Ectodermal cell (in vitro differentiated cells): ENCODE measurements at regions not wholly inside any gene's neighbourhood (a gene's known extent, or its start where the extent isn't known, plus 50 kb on each side); places are given as distances from the start of the nearest gene placed in this dataset.

Experiments used
- H3K27ac ChIP-seq: 2 replicates; pipeline ENCODE4 v1.7.0; 2013; ENCODE audit warnings: mild to moderate bottlenecking, low read depth, low read length; ENCODE audit not compliant: insufficient read depth, poor library complexity, severe bottlenecking
- H3K27me3 ChIP-seq: 2 replicates; pipeline ENCODE4 v1.7.0; 2013; ENCODE audit warnings: mild to moderate bottlenecking, low read length; ENCODE audit not compliant: insufficient read depth, control insufficient read depth, poor library complexity, severe bottlenecking
- H3K36me3 ChIP-seq: one replicate; pipeline ENCODE4 v1.7.0; 2013; ENCODE audit warnings: low read length; ENCODE audit not compliant: control insufficient read depth, insufficient read depth
- H3K4me1 ChIP-seq: one replicate; pipeline ENCODE4 v1.7.0; 2013; ENCODE audit warnings: low read length; ENCODE audit not compliant: control insufficient read depth, insufficient read depth
- H3K4me3 ChIP-seq: 2 replicates; pipeline ENCODE4 v1.7.0; 2013; ENCODE audit warnings: low read depth, low read length, control low read depth; ENCODE audit not compliant: insufficient read depth
- H3K9me3 ChIP-seq: 2 replicates; pipeline ENCODE4 v1.7.0; 2013; ENCODE audit warnings: mild to moderate bottlenecking, low read length, moderate library complexity; ENCODE audit not compliant: control insufficient read depth
- WGBS, 2 experiments: methylation state at CpG; one replicate each; pipeline ENCODE4 v1.1.7; 2013; ENCODE audit warnings: missing lambda C conversion rate in 2 of 2; 5-methylcytosine and 5-hydroxymethylcytosine counted together

- 89% methylated on average over 1 of the region's 3 CpGs; no CpG with 5 or more reads in 1 of the 2 experiments for WGBS, 2 experiments
- H3K27me3 ChIP-seq: no peaks in the 10 kb centered on the region
- H3K4me1 ChIP-seq: no peaks in the 10 kb centered on the region
- no peak overlapping the region for H3K27ac ChIP-seq
- no peak overlapping the region for H3K4me3 ChIP-seq
- H3K36me3 ChIP-seq: no peaks in the 10 kb centered on the region
- H3K9me3 ChIP-seq: no peaks in the 10 kb centered on the region
Observed at GRCh38 chr13:76148926-76149325, 512.8 kb downstream of the LMO7 start.

- no peaks in the 10 kb centered on the region for H3K9me3 ChIP-seq
- no peak overlapping the region for H3K4me3 ChIP-seq
- no peaks in the 10 kb centered on the region for H3K36me3 ChIP-seq
- no peak overlapping the region for H3K27ac ChIP-seq
- H3K4me1 ChIP-seq: no peaks in the 10 kb centered on the region
- no peaks in the 10 kb centered on the region for H3K27me3 ChIP-seq
Observed at GRCh38 chr13:76148374-76148773, 512.2 kb downstream of the LMO7 start.

- no peaks in the 10 kb centered on the region for H3K4me1 ChIP-seq
- WGBS, 2 experiments: 73 to 81% methylated on average over 1 of the region's 1 CpG
- no peak overlapping the region for H3K4me3 ChIP-seq
- H3K9me3 ChIP-seq: no peaks in the 10 kb centered on the region
- no peaks in the 10 kb centered on the region for H3K36me3 ChIP-seq
- no peaks in the 10 kb centered on the region for H3K27me3 ChIP-seq
- H3K27ac ChIP-seq: no peak overlapping the region
Observed at GRCh38 chr13:76132532-76132931, 496.4 kb downstream of the LMO7 start.

- Histone ChIP-seq H3K9me3 (no peaks in the 10 kb centered on the region), H3K4me1 (no peaks in the 10 kb centered on the region), H3K36me3 (no peaks in the 10 kb centered on the region), H3K27me3 (no peaks in the 10 kb centered on the region), H3K4me3 (no peak overlapping the region), H3K27ac (no peak overlapping the region)
- 84 to 85% methylated on average over 7 of the region's 7 CpGs for WGBS, 2 experiments
Observed at GRCh38 chr13:76131551-76131950, 495.4 kb downstream of the LMO7 start.

- no peaks in the 10 kb centered on the region for H3K36me3 ChIP-seq
- H3K4me3 ChIP-seq: no peak overlapping the region
- no peaks in the 10 kb centered on the region for H3K27me3 ChIP-seq
- H3K27ac ChIP-seq: no peak overlapping the region
- WGBS, 2 experiments: 62 to 67% methylated on average over 4 to 6 of the region's 6 CpGs
- no peaks in the 10 kb centered on the region for H3K4me1 ChIP-seq
- H3K9me3 ChIP-seq: no peaks in the 10 kb centered on the region
Observed at GRCh38 chr13:76129305-76130000, 493.3 kb downstream of the LMO7 start.

- no peaks in the 10 kb centered on the region for H3K27me3 ChIP-seq
- no peaks in the 10 kb centered on the region for H3K36me3 ChIP-seq
- H3K4me3 ChIP-seq: no peak overlapping the region
- no peak overlapping the region for H3K27ac ChIP-seq
- no peaks in the 10 kb centered on the region for H3K9me3 ChIP-seq
- H3K4me1 ChIP-seq: no peaks in the 10 kb centered on the region
Observed at GRCh38 chr13:76127922-76128321, 491.8 kb downstream of the LMO7 start.

GRCh38 chr13:76123548-76123947, 487.4 kb downstream of the LMO7 start:
- Histone ChIP-seq H3K27me3 (no peaks in the 10 kb centered on the region), H3K36me3 (no peaks in the 10 kb centered on the region), H3K9me3 (no peaks in the 10 kb centered on the region), H3K4me1 (no peaks in the 10 kb centered on the region), H3K27ac (no peak overlapping the region), H3K4me3 (no peak overlapping the region)

- Histone ChIP-seq H3K4me3 (no peak overlapping the region), H3K27ac (no peak overlapping the region), H3K9me3 (no peaks in the 10 kb centered on the region), H3K4me1 (no peaks in the 10 kb centered on the region), H3K27me3 (no peaks in the 10 kb centered on the region), H3K36me3 (no peaks in the 10 kb centered on the region)
- 92 to 100% methylated on average over 1 to 2 of the region's 2 CpGs for WGBS, 2 experiments
Observed at GRCh38 chr13:76116751-76117360, 480.7 kb downstream of the LMO7 start.

- Histone ChIP-seq H3K4me1 (no peaks in the 10 kb centered on the region), H3K4me3 (no peak overlapping the region), H3K9me3 (no peaks in the 10 kb centered on the region), H3K27ac (no peak overlapping the region), H3K27me3 (no peaks in the 10 kb centered on the region), H3K36me3 (no peaks in the 10 kb centered on the region)
- 0% methylated on average over 1 of the region's 1 CpG for WGBS, 2 experiments
Observed at GRCh38 chr13:76106763-76107162, 470.6 kb downstream of the LMO7 start.

- no peaks in the 10 kb centered on the region for H3K4me1 ChIP-seq
- H3K4me3 ChIP-seq: no peak overlapping the region
- no peaks in the 10 kb centered on the region for H3K27me3 ChIP-seq
- H3K27ac ChIP-seq: no peak overlapping the region
- 95 to 96% methylated on average over 3 of the region's 3 CpGs for WGBS, 2 experiments
- no peaks in the 10 kb centered on the region for H3K36me3 ChIP-seq
- H3K9me3 ChIP-seq: no peaks in the 10 kb centered on the region
Observed at GRCh38 chr13:76094645-76095044, 458.5 kb downstream of the LMO7 start.
